ENCODE measurements at regions not wholly inside any gene's neighbourhood (a gene's known extent, or its start where the extent isn't known, plus 50 kb on each side); places are given as distances from the start of the nearest gene placed in this dataset.

DNA sequence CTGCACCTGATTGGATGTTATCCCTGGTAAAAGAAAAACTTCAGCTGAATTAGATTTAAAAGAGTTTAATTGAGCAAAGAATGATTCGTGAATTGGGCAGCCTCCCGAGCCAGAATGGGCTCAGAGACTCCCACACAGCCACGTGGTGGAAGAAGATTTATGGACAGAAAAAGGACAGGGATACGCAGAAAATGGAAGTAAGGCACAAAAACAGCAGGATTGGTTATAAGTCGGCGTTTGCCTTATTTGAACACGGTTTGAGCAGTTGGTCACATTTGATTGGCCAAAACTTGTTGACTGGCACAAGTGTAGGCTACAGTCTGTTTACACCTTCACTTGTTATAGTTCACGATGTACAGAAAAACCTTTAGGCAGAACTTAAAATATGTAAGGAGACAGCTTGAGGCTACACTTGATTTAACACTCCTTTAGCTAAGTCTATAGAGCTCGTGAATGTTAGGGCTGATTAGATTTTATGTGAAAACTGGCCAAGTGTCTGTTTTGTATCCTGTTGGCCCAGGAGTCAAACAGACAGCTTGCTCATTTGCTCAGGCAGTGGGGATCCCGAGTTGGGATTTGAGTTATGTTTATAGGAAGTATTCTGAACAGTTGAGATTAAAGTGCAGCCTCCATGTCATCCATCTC lies 119.5 kb upstream of the SHISA6 start:
- no TSS peak for BruUV-seq (replicated peaks)
- no peak for TF ChIP-seq E2F8 (IDR thresholded peaks at IDR 0.05; ENCODE audit: low read depth, partially characterized antibody)
- TF ChIP-seq ATF3 (IDR thresholded peaks at IDR 0.05; ENCODE audit: borderline replicate concordance, extremely low read depth, low read depth, low read length), result no peak
- no peak for TF ChIP-seq SKIL (IDR thresholded peaks at IDR 0.05; ENCODE audit: low read depth, poor library complexity, severe bottlenecking)
- no peak for TF ChIP-seq NR2C2 (IDR thresholded peaks at IDR 0.05; ENCODE audit: borderline replicate concordance, control insufficient read depth, insufficient read length, low read depth)
- no peak for TF ChIP-seq MTA2 (IDR thresholded peaks at IDR 0.05; ENCODE audit: low read depth)
- TF ChIP-seq RAD21 (IDR thresholded peaks at IDR 0.05; ENCODE audit: insufficient read depth, low read depth, low read length), result no peak
- no peak for TF ChIP-seq EGR1 (IDR thresholded peaks at IDR 0.05; ENCODE audit: borderline replicate concordance in 1 of 2, low read depth in 2 of 2, low read length in 2 of 2)
- TF ChIP-seq ASH2L (IDR thresholded peaks at IDR 0.05; ENCODE audit: borderline replicate concordance, low read depth), result no peak
- no peak for TF ChIP-seq HDAC2 (IDR thresholded peaks at IDR 0.05)
- TF ChIP-seq RAD51 (IDR thresholded peaks at IDR 0.05), result no peak
- no peak for TF ChIP-seq MEF2A (IDR thresholded peaks at IDR 0.05; ENCODE audit: insufficient read depth, low read depth, low read length)
- TF ChIP-seq FOXM1 (IDR thresholded peaks at IDR 0.05; ENCODE audit: low read depth, low read length), result no peak
- no peak for TF ChIP-seq EZH2 (IDR thresholded peaks at IDR 0.05; ENCODE audit: borderline replicate concordance, control insufficient read depth, low read depth, low read length)
- no peak for TF ChIP-seq IRF3 (IDR thresholded peaks at IDR 0.05)
- no peak for TF ChIP-seq GABPA (IDR thresholded peaks at IDR 0.05; ENCODE audit: low read depth)
- TF ChIP-seq STAT3 (IDR thresholded peaks at IDR 0.05; ENCODE audit: low read depth, low read length), result no peak
- TF ChIP-seq PAX5 (IDR thresholded peaks at IDR 0.05; ENCODE audit: borderline replicate concordance, low read depth, low read length), result no peak
- no peak for TF ChIP-seq MXI1 (IDR thresholded peaks at IDR 0.05; ENCODE audit: low read depth, low read length)
- no peak for TF ChIP-seq BCL11A (IDR thresholded peaks at IDR 0.05; ENCODE audit: low read depth, low read length)

More for the DNA sequence above, 119.5 kb upstream of the SHISA6 start:
- ChIA-PET POLR2A (no interaction called here), RAD21 (ENCODE audit: unreplicated experiment) (no interaction called here), SMC1A (ENCODE audit: uncharacterized antibody, unreplicated experiment) (no interaction called here), CTCF (no interaction called here)
- H3K36me3 ChIP-seq (ENCODE audit: control insufficient read depth in 2 of 2, insufficient read depth in 2 of 2, low read length in 1 of 2), result no peaks in the 10 kb centered on the region
- H4K20me1 ChIP-seq (ENCODE audit: control insufficient read depth, insufficient read depth), result no peaks in the 10 kb centered on the region
- FAIRE-seq, result no peak
- intact Hi-C loops (cut with micrococcal nuclease; ENCODE audit: unreplicated experiment) (no loop called here), in situ Hi-C loops (cut with MboI) (no loop called here)
- H3K27me3 ChIP-seq (replicated peaks in 1 of 2; ENCODE audit: control insufficient read depth in 2 of 2, insufficient read depth in 2 of 2, low read length in 1 of 2), result no peaks in the 10 kb centered on the region
- no peak overlapping the region for H2AFZ ChIP-seq (ENCODE audit: control insufficient read depth, low read depth, low read length)
- DNase-seq (ENCODE audit: low read depth, low spot score), result no peak
- H3K4me3 ChIP-seq, result no peak overlapping the region
- ATAC-seq, result no peak
- H3K9ac ChIP-seq (ENCODE audit: control insufficient read depth, insufficient read depth, low read length), result no peak overlapping the region
- WGBS (ENCODE audit: insufficient coverage, insufficient replicate concordance, low lambda C conversion rate, missing lambda C conversion rate), result 7% methylated on average over 10 of the region's 10 CpGs
- H3K27ac ChIP-seq (ENCODE audit: control insufficient read depth, insufficient read depth), result no peak overlapping the region
- no peaks in the 10 kb centered on the region for H3K4me1 ChIP-seq (ENCODE audit: control insufficient read depth, insufficient read depth, low read length)
- no peaks in the 10 kb centered on the region; the same call in 2 of the 3 replicates for H3K9me3 ChIP-seq (replicated peaks; ENCODE audit: control insufficient read depth, insufficient read depth, low read length)
- H3K4me2 ChIP-seq (ENCODE audit: control insufficient read depth, insufficient read depth), result no peak overlapping the region
- H3K79me2 ChIP-seq (ENCODE audit: control insufficient read depth, insufficient read depth, low read length), result no peaks in the 10 kb centered on the region
